Ovary (tissue), 7 donors: ENCODE measurements at regions not wholly inside any gene's neighbourhood (a gene's known extent, or its start where the extent isn't known, plus 50 kb on each side); places are given as distances from the start of the nearest gene placed in this dataset.

Experiments
- DNase-seq, 5 donors: peaks; one replicate each; pipeline ENCODE4 v3.0.0-alpha.2; 2019 to 2020
- H3K27ac ChIP-seq, 2 donors: fragments of 200-600 bp; one replicate each; pipeline versions ENCODE4 v1.5.1 to v1.8.0; 2019 to 2022
- H3K27me3 ChIP-seq: fragments of 200-600 bp; one replicate; pipeline ENCODE4 v1.8.0; 2022
- H3K36me3 ChIP-seq: fragments of 200-600 bp; sonication (generic); one replicate; pipeline ENCODE4 v1.5.1; 2019
- H3K4me1 ChIP-seq: one replicate; pipeline ENCODE4 v1.8.1; 2013; ENCODE audit warnings: mild to moderate bottlenecking, moderate library complexity; ENCODE audit not compliant: insufficient read depth
- H3K4me3 ChIP-seq: fragments of 200-600 bp; sonication (generic); one replicate; pipeline ENCODE4 v1.5.1; 2017
- H3K9me3 ChIP-seq, 2 donors: fragments of 200-600 bp in 1 of 2; sonication (generic) in 1 of 2; one replicate each; pipeline versions ENCODE4 v1.5.1 to v1.8.1; 2013 to 2019; ENCODE audit warnings: mild to moderate bottlenecking in 1 of 2, moderate library complexity in 1 of 2
- EP300 ChIP-seq: sonication (generic); formaldehyde crosslinking; IDR thresholded peaks from one replicate; pipeline ENCODE4 v1.6.1; 2017; ENCODE audit warnings: antibody characterized with exemption
- POLR2A ChIP-seq: fragments of 450-650 bp; IDR thresholded peaks from one replicate; pipeline ENCODE4 v1.6.1; 2017; ENCODE audit warnings: antibody characterized with exemption, mild to moderate bottlenecking, moderate library complexity
- WGBS, 3 donors: extraction: QIAGEN DNeasy Blood & Tissue Kit in 1 of 3; methylation state at CpG; one replicate each; pipeline versions ENCODE4 v1.1.5 to v1.1.7; 2013 to 2017; 5-methylcytosine and 5-hydroxymethylcytosine counted together
- intact Hi-C, 4 donors: fragments of 100-400 bp; cut with DNase I; formaldehyde crosslinking; loops; one replicate each; pipeline versions ENCODE4 v1.11.0 to v1.15.1; 2022 to 2023
- TF ChIP-seq, protein P1 (sequence below), 3 donors: fragments of 450-650 bp in 2 of 3; fragments of 200-600 bp in 1 of 3; IDR thresholded peaks; one replicate each; pipeline versions ENCODE4 v1.5.1 to v1.8.0; 2016 to 2022; ENCODE audit warnings: antibody characterized with exemption in 3 of 3, mild to moderate bottlenecking in 1 of 3
- donor health status: DM: no; HTN: no; CAD: no; lungs with moderate emphysema.
- donor health status: DM: no; HTN: no; CAD: no.
- donor health status: Bipolar disorder and iron deficiency.
- donor health status: DM: no; HTN: no; CAD: no.
- donor health status: DM: yes; HTN: yes; CAD: no.

DNA sequence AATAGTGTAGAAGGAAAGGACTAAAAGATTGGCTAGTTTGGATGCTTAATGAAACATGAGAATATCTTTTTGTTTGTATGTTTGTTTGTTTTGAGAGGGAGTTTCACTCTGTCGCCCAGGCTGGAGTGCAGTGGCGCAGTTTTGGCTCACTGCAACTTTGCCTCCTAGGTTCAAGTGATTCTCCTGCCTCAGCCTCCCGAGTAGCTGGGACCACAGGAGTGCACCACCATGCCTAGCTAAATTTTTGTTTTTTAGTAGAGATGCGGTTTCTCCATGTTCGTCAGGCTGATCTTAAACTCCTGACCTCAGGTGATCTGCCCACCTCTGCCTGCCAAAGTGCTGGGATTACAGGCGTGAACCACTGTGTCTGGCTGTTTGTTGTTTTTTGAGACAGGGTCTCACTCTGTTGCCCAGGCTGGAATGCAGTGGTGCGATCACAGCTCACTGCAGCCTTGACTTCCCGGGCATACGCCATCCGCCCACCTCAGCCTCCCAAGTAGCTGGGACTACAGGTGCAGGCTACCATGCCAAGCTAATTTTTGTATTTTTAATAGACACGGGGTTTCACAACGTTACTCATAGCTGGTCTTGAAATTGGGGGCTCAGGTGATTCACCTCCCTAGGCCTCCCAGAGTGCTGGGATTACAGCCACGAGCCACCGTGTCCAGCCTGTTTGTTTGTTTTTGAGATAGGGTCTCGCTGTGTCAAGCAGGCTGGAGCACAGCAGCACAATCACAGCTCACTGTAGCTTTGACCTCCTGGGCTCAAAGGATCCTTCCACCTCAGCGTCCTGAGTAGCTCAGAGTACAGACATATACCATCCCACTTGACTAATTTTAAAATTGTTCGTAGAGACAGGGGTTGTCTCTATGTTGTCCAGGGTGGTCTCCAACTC is 209.2 kb downstream of the MYCN start:
- intact Hi-C loops, result no loop called here
- no peaks in the 10 kb centered on the region for H3K4me1 ChIP-seq
- 81 to 82% (median 82%) methylated on average over 17 of the region's 17 CpGs for WGBS, 3 donors
- H3K27me3 ChIP-seq, result no peaks in the 10 kb centered on the region
- TF ChIP-seq, protein P1, sequence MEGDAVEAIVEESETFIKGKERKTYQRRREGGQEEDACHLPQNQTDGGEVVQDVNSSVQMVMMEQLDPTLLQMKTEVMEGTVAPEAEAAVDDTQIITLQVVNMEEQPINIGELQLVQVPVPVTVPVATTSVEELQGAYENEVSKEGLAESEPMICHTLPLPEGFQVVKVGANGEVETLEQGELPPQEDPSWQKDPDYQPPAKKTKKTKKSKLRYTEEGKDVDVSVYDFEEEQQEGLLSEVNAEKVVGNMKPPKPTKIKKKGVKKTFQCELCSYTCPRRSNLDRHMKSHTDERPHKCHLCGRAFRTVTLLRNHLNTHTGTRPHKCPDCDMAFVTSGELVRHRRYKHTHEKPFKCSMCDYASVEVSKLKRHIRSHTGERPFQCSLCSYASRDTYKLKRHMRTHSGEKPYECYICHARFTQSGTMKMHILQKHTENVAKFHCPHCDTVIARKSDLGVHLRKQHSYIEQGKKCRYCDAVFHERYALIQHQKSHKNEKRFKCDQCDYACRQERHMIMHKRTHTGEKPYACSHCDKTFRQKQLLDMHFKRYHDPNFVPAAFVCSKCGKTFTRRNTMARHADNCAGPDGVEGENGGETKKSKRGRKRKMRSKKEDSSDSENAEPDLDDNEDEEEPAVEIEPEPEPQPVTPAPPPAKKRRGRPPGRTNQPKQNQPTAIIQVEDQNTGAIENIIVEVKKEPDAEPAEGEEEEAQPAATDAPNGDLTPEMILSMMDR (IDR thresholded peaks at IDR 0.05), result no peak
- no peak for TF ChIP-seq EP300
- TF ChIP-seq POLR2A, result no peak
- no peaks in the 10 kb centered on the region for H3K36me3 ChIP-seq
- DNase-seq, result no peak
- no peak overlapping the region for H3K4me3 ChIP-seq
- H3K27ac ChIP-seq, result no peak overlapping the region
- no peaks in the 10 kb centered on the region for H3K9me3 ChIP-seq

DNA sequence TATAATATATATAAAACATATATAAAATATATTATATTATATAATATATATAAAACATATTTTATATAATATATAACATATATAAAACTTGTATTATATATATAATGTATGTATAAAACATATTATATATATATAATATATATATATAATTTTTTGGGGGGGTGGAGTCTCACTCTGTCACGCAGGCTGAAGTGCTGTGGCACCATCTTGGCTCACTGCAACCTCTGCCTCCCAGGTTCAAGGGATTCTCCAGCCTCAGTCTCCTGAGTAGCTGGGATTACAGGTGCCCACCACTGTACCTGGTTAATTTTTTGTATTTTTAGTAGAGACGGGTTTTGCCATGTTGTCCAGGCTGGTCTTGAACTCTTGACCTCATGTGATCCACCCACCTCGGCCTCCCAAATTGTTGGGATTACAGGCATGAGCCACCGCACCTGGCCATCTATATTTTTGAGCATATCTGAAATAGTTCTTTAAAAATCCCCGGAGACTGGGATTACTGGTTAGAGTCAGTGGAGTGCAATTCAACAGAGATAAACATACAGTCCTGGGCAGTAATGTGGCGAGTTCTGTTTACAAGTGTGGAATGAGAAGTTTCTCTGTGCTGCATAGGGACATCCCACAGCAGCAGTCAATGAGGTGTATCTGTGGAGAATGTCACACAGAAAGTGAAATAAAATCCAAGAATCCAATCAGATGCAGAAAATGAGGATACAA is 208.4 kb downstream of the MYCN start:
- intact Hi-C loops, result no loop called here
- WGBS, 3 donors, result 78 to 85% (median 84%) methylated on average over 6 of the region's 6 CpGs
- Histone ChIP-seq H3K27me3 (no peaks in the 10 kb centered on the region), H3K4me3 (no peak overlapping the region), H3K36me3 (no peaks in the 10 kb centered on the region), H3K27ac (no peak overlapping the region), H3K9me3 (no peaks in the 10 kb centered on the region), H3K4me1 (no peaks in the 10 kb centered on the region)
- DNase-seq, result no peak
- TF ChIP-seq, protein P1 (IDR thresholded peaks at IDR 0.05), result no peak
- TF ChIP-seq EP300, result no peak
- TF ChIP-seq POLR2A, result no peak

DNA sequence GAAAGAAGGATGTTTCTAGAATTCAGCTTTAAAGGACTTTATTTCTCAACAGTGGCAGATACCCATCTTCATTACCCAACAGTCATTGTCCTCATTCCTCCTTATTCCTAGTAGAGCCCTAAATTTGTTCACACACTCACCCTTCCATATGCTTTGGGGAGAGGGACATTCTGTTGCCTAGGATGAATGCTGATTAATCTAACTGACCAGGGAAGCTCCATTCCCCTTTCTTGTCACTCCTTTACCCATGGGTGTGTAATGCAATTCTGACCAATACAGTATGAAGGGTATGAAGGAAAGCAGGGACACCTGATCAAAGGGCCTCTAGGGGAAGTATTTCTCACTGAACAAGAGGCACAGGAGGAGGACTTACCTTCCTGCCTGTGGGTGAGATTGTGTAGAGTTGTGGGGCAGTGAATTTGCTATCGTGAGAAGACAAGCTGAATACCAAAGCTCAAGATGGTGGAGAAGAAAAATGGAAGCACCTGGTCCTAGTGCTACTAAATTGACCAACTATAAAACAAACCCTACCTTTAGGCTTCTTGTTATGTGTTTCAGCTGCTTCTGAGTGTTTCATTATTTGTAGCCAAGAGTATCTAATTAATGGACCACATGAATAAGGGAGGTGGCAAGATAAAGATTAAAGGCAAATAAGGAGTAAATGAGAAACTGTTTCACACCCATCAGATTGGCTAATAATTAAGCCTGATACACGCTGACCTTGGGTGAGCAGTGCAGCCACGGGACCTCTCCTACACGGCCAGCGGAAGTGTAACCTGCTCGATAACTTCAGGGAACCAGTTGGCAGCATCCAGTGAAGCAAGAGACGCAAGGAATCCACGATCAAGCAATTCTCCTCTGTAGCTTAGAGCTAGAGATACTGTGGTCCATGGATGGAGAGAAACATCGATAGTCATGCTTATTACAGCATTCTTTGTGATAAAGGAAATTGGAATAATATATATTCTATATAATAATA is 202.3 kb downstream of the MYCN start:
- Histone ChIP-seq H3K27me3 (no peaks in the 10 kb centered on the region), H3K36me3 (no peaks in the 10 kb centered on the region), H3K27ac (no peak overlapping the region), H3K9me3 (no peaks in the 10 kb centered on the region), H3K4me1 (no peaks in the 10 kb centered on the region), H3K4me3 (no peak overlapping the region)
- no peak for TF ChIP-seq POLR2A
- no peak for TF ChIP-seq EP300
- TF ChIP-seq, protein P1 (IDR thresholded peaks at IDR 0.05), result no peak
- intact Hi-C loops, result no loop called here
- DNase-seq, result no peak
- 74 to 83% (median 80%) methylated on average over 9 of the region's 9 CpGs for WGBS, 3 donors

DNA sequence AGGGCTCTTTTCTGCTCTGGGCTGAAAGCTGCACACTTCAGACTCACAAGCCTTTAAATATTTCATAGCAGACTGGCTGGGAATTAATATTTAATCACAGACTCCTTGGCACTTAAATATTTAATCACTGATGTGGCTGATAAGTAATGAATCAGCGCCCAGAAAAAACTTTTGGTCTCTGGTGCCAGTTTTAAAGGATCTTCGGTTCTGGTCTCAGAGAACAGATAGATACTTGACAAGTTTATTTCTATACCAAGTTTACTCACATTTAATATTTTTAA is 201.2 kb downstream of the MYCN start:
- TF ChIP-seq, protein P1 (IDR thresholded peaks at IDR 0.05), result no peak
- no peak for TF ChIP-seq EP300
- no peak for TF ChIP-seq POLR2A
- Histone ChIP-seq H3K27ac (no peak overlapping the region), H3K4me3 (no peak overlapping the region), H3K27me3 (no peaks in the 10 kb centered on the region), H3K9me3 (no peaks in the 10 kb centered on the region), H3K36me3 (no peaks in the 10 kb centered on the region), H3K4me1 (no peaks in the 10 kb centered on the region)
- intact Hi-C loops, result no loop called here
- WGBS, 3 donors, result 82 to 95% (median 92%) methylated on average over 2 of the region's 2 CpGs
- no peak for DNase-seq
